GM10266 (cell line): ENCODE measurements at regions not wholly inside any gene's neighbourhood (a gene's known extent, or its start where the extent isn't known, plus 50 kb on each side); places are given as distances from the start of the nearest gene placed in this dataset.
"Not testable (repeated sequence)": the region's sequence is repeated elsewhere in the genome, so short reads cannot be mapped to it uniquely, and the experiment has no call there.

Experiments
- DNase-seq: peaks from one replicate; pipeline ENCODE4 v3.0.0; 2012; ENCODE audit errors: extremely low spot score
- TF ChIP-seq, protein P1 (sequence below): IDR thresholded peaks from 2 replicates; pipeline ENCODE4 v1.5.1; 2012; ENCODE audit warnings: mild to moderate bottlenecking, low read depth; ENCODE audit not compliant: control insufficient read depth, insufficient read depth; ENCODE audit errors: missing control alignments

DNA sequence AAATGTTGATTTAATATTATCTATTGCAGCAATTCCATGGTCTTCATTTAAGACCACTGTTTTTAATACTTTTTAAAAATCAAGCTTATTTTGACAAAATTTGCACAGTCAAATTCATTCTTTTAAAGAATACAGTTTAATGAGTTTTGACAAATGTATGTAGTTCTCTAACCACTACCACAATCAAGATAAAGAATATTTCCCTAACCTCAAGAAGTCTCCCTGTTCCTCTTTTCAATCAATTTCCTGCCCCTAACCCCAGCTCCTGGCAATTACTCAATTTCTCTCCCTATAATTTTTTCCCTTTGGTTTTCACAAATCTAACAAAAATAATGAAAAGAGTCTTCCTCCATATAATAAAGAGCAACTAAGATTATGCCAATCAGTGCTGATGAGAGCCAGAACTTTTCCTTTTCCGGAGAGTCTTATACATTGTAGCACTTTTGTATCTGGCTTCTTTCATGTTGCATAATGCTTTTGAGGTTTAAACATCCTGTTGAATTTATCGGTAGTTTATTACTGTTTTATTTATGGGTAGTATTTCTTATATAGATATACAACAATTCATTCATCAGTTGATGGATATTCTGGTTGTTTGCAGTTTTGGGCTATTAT lies 231.7 kb downstream of the AASDHPPT start:
- TF ChIP-seq, protein P1, sequence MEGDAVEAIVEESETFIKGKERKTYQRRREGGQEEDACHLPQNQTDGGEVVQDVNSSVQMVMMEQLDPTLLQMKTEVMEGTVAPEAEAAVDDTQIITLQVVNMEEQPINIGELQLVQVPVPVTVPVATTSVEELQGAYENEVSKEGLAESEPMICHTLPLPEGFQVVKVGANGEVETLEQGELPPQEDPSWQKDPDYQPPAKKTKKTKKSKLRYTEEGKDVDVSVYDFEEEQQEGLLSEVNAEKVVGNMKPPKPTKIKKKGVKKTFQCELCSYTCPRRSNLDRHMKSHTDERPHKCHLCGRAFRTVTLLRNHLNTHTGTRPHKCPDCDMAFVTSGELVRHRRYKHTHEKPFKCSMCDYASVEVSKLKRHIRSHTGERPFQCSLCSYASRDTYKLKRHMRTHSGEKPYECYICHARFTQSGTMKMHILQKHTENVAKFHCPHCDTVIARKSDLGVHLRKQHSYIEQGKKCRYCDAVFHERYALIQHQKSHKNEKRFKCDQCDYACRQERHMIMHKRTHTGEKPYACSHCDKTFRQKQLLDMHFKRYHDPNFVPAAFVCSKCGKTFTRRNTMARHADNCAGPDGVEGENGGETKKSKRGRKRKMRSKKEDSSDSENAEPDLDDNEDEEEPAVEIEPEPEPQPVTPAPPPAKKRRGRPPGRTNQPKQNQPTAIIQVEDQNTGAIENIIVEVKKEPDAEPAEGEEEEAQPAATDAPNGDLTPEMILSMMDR = no peak

DNA sequence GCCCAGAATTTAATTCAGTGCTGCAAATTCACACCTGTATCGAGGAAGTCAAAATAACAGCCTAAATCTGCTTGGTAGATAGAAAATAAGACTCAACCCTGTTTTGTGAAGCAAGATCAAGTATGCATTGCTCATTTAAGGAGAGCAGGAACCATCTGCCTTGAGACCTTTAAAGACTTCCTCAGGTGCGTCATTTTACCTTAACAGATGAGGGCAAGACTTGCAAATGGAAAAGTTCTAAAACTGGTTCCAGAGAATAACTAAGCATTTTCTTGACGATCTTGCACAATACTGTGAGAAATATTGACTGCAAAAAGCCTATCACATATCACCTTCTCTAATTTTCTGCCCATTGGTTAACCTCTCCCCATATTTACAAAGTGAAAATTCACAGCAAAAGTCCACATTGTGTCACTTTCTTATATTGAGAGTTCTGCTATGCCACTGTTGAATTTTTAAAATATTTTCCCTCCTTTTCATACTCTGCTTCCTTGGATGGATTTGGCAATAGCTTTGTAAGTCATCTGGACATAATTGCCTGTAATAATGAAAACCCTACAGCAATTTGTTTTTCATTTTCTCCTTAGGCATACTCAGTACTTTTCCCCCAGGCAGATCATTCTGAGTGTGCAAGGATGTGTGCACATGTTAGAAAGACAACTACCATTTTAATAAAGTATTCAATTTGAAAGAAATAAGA lies 234.2 kb downstream of the AASDHPPT start:
- TF ChIP-seq, protein P1 = no peak
- no peak for DNase-seq

More for the DNA sequence above, 231.7 kb downstream of the AASDHPPT start:
- DNase-seq = no peak

DNA sequence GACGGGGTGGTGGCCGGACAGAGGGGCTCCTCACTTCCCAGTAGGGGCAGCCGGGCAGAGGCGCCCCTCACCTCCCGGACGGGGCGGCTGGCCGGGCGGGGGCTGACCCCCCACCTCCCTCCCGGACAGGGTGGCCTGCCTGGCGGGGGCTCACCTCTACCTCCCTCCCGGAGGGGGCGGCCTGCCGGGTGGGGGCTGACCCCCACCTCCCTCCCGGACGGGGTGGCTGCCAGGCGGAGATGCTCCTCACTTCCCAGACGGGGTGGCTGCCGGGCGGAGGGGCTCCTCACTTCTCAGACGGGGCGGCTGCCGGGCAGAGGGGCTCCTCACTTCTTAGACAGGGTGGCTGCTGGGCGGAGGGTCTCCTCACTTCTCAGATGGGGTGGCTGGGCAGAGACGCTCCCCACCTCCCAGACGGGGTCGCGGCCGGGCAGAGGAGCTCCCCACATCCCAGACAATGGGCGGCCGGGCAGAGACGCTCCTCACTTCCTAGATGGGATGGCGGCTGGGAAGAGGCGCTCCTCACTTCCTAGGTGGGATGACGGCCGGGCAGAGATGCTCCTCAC lies 239.8 kb downstream of the AASDHPPT start:
- not testable (repeated sequence) for DNase-seq

DNA sequence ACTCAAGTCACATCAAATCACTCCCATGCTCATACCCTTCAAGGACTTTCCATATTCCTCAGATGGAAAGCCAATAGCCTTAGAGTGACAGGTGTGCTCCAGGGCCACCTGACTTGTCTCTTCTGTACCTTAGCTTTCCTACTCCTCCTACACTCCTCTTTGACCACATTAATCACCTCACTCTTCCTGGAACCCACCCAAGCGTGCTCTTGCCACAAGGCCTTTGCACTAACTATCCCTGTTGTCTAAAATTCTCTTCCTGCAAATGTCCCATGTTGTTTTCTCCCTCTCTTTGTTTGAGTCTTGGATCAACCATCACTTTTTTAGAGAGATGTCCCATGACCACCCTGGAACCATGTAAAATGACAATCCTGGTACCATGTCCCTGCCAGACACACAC lies 244.1 kb downstream of the AASDHPPT start:
- no peak for DNase-seq
- TF ChIP-seq, protein P1 = no peak

DNA sequence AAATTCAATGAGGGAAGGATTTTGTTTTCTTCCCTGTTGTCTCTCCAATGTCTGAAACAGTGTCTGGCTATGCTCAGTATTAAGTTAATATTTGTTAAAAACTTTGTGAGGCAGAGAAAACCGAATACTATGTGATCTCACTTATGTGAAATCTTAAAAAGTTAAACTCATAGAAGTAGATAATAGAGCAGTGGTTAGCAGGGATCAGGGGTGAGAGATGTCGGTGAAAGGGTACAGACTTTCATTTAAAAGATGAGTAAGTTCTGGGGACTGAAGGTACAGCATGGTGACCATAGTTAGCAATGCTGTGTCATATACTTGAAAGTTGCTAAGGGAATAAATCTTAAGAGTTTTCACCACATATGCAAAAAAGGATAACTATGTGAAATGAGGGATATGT lies 244.6 kb downstream of the AASDHPPT start:
- DNase-seq = no peak
- TF ChIP-seq, protein P1 = no peak

DNA sequence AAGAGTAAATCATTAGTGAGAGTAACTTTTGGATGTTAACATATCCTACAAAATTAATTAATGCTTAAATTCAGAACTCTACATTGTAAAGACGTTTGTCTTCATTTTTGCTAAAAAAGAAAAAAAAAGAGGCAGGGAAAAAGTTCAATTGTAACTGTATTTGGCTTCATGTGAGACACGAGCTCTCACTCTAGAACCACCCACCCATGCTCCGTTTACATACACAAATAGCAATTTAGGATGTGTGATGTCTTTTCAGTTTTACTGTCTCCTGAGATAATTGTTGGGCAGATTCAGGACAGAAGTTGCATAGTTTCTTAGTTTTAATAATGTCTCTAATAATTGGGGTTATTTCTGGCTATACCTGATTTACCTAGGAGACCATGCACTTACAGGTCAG lies 248.6 kb downstream of the AASDHPPT start:
- TF ChIP-seq, protein P1 = no peak
- DNase-seq = no peak

DNA sequence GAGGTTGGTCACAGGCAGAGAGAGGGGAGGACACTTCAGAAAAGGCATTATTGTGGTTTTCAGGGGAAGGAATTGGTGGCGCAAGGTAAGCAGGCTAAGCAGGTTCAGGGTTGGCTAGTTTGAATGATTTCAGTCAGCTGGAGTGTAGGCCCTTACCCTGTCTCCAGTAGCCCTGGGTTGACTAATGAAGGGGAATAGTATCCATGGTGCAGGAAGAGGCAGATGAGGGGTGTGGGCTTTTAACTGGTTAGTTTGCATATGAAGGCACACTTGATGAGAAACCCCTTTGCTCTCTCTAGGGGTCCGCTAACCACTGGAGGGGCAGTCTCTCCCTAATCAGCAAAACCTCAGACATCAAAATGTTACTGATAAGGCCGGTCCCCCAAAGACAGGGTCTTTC lies 249.7 kb downstream of the AASDHPPT start:
- TF ChIP-seq, protein P1 = no peak
- no peak for DNase-seq
